Thymus (tissue), 11 donors: ENCODE measurements at regions not wholly inside any gene's neighbourhood (a gene's known extent, or its start where the extent isn't known, plus 50 kb on each side); places are given as distances from the start of the nearest gene placed in this dataset.
A peak's percentile ranks its signal among the peaks of the same experiment; 100 is the strongest.

Experiments
- DNase-seq, 9 donors: peaks; one replicate each; pipeline ENCODE4 v3.0.0-alpha.2; 2013; ENCODE audit warnings: low spot score in 9 of 9, low read depth in 6 of 9, missing footprints in 1 of 9
- H3K27ac ChIP-seq, 2 donors: one replicate each; pipeline ENCODE4 v1.5.1; 2013; ENCODE audit warnings: control low read depth in 1 of 2, low read depth in 1 of 2, low read length in 1 of 2, mild to moderate bottlenecking in 1 of 2, moderate library complexity in 1 of 2
- H3K27me3 ChIP-seq, 2 donors: one replicate each; pipeline ENCODE4 v1.5.1; 2013; ENCODE audit warnings: low read length in 1 of 2; ENCODE audit not compliant: control insufficient read depth in 2 of 2, insufficient read depth in 1 of 2
- H3K36me3 ChIP-seq, 2 donors: one replicate each; pipeline ENCODE4 v1.5.1; 2013; ENCODE audit warnings: low read length in 1 of 2, mild to moderate bottlenecking in 1 of 2, moderate library complexity in 1 of 2; ENCODE audit not compliant: control insufficient read depth in 2 of 2, insufficient read depth in 2 of 2
- H3K4me1 ChIP-seq, 2 donors: one replicate each; pipeline ENCODE4 v1.5.1; 2013; ENCODE audit warnings: low read length in 2 of 2; ENCODE audit not compliant: control insufficient read depth in 2 of 2, insufficient read depth in 2 of 2
- H3K4me3 ChIP-seq, 2 donors: one replicate each; pipeline ENCODE4 v1.5.1; 2013; ENCODE audit warnings: low read length in 2 of 2, control low read depth in 1 of 2, mild to moderate bottlenecking in 1 of 2
- H3K9me3 ChIP-seq, 2 donors: one replicate each; pipeline ENCODE4 v1.5.1; 2013; ENCODE audit warnings: low read length in 1 of 2, mild to moderate bottlenecking in 1 of 2; ENCODE audit not compliant: control insufficient read depth in 2 of 2, insufficient read depth in 1 of 2
- WGBS: extraction: QIAGEN DNeasy Blood & Tissue Kit; methylation state at CpG from one replicate; pipeline ENCODE4 v1.1.7; 2013; 5-methylcytosine and 5-hydroxymethylcytosine counted together
- donor health status: healthy.

GRCh38 chr2:226207671-226208070, 591.9 kb downstream of the IRS1 start:
- 90% methylated on average over 5 of the region's 5 CpGs for WGBS
- Histone ChIP-seq H3K27ac (no peak overlapping the region), H3K4me3 (no peak overlapping the region), H3K9me3 (no peaks in the 10 kb centered on the region), H3K36me3 (no peaks in the 10 kb centered on the region), H3K4me1 (no peaks in the 10 kb centered on the region), H3K27me3 (no peaks in the 10 kb centered on the region)
- no peak for DNase-seq

GRCh38 chr2:226199555-226199954, 600.1 kb downstream of the IRS1 start:
- Histone ChIP-seq H3K27me3 (no peaks in the 10 kb centered on the region), H3K36me3 (no peaks in the 10 kb centered on the region), H3K4me3 (no peak overlapping the region), H3K4me1 (no peaks in the 10 kb centered on the region), H3K27ac (no peak overlapping the region), H3K9me3 (no peaks in the 10 kb centered on the region)
- no peak for DNase-seq
- 85% methylated on average over 2 of the region's 2 CpGs for WGBS

GRCh38 chr2:226198956-226199355, 600.7 kb downstream of the IRS1 start:
- DNase-seq = no peak
- 91% methylated on average over 4 of the region's 4 CpGs for WGBS
- H3K27me3 ChIP-seq = no peaks in the 10 kb centered on the region
- H3K27ac ChIP-seq = no peak overlapping the region
- H3K9me3 ChIP-seq = no peaks in the 10 kb centered on the region
- H3K36me3 ChIP-seq = no peaks in the 10 kb centered on the region
- H3K4me3 ChIP-seq = no peak overlapping the region
- H3K4me1 ChIP-seq = no peaks in the 10 kb centered on the region

- Histone ChIP-seq H3K9me3 (no peaks in the 10 kb centered on the region), H3K4me3 (no peak overlapping the region), H3K36me3 (no peaks in the 10 kb centered on the region), H3K4me1 (no peaks in the 10 kb centered on the region), H3K27me3 (no peaks in the 10 kb centered on the region), H3K27ac (peak overlapping the region in 1 of 2 donors; percentile 52)
- 92% methylated on average over 5 of the region's 5 CpGs for WGBS
- DNase-seq = peak in 1 of 9 donors; percentile 13
These were observed 609.0 kb downstream of the IRS1 start for GRCh38 chr2:226190479-226191252.

GRCh38 chr2:226189061-226189460, 610.6 kb downstream of the IRS1 start:
- Histone ChIP-seq H3K27me3 (no peaks in the 10 kb centered on the region), H3K4me1 (no peaks in the 10 kb centered on the region), H3K4me3 (no peak overlapping the region), H3K27ac (no peak overlapping the region), H3K36me3 (no peaks in the 10 kb centered on the region), H3K9me3 (no peaks in the 10 kb centered on the region)
- 85% methylated on average over 5 of the region's 5 CpGs for WGBS
- no peak for DNase-seq

GRCh38 chr2:226187616-226188015, 612.0 kb downstream of the IRS1 start:
- H3K9me3 ChIP-seq = no peaks in the 10 kb centered on the region
- 45% methylated on average over 2 of the region's 2 CpGs for WGBS
- no peak overlapping the region for H3K4me3 ChIP-seq
- no peaks in the 10 kb centered on the region for H3K27me3 ChIP-seq
- H3K27ac ChIP-seq = no peak overlapping the region
- no peaks in the 10 kb centered on the region for H3K36me3 ChIP-seq
- no peaks in the 10 kb centered on the region for H3K4me1 ChIP-seq
- no peak for DNase-seq

GRCh38 chr2:226187156-226187555, 612.5 kb downstream of the IRS1 start:
- WGBS = 71% methylated on average over 2 of the region's 2 CpGs
- Histone ChIP-seq H3K36me3 (no peaks in the 10 kb centered on the region), H3K27ac (no peak overlapping the region), H3K4me3 (no peak overlapping the region), H3K9me3 (no peaks in the 10 kb centered on the region), H3K4me1 (no peaks in the 10 kb centered on the region), H3K27me3 (no peaks in the 10 kb centered on the region)
- DNase-seq = no peak

GRCh38 chr2:226185616-226186211, 613.9 kb downstream of the IRS1 start:
- Histone ChIP-seq H3K27ac (peak overlapping the region in 1 of 2 donors; percentile 58), H3K9me3 (no peaks in the 10 kb centered on the region), H3K4me3 (no peak overlapping the region), H3K4me1 (no peaks in the 10 kb centered on the region), H3K27me3 (no peaks in the 10 kb centered on the region), H3K36me3 (no peaks in the 10 kb centered on the region)
- WGBS = 45% methylated on average over 3 of the region's 3 CpGs
- no peak for DNase-seq

GRCh38 chr2:226184940-226185615, 614.5 kb downstream of the IRS1 start:
- H3K4me3 ChIP-seq = no peak overlapping the region
- H3K27me3 ChIP-seq = no peaks in the 10 kb centered on the region
- no peaks in the 10 kb centered on the region for H3K36me3 ChIP-seq
- H3K4me1 ChIP-seq = no peaks in the 10 kb centered on the region
- WGBS = 66% methylated on average over 6 of the region's 6 CpGs
- H3K27ac ChIP-seq = peak overlapping the region; percentile 47 to 58
- no peak for DNase-seq
- no peaks in the 10 kb centered on the region for H3K9me3 ChIP-seq
